Epidermal melanocyte (primary cell): ENCODE measurements at regions not wholly inside any gene's neighbourhood (a gene's known extent, or its start where the extent isn't known, plus 50 kb on each side); places are given as distances from the start of the nearest gene placed in this dataset.
A peak's percentile ranks its signal among the peaks of the same experiment; 100 is the strongest.

Experiments used
- DNase-seq: peaks from one replicate; pipeline ENCODE4 v3.0.0; 2011; ENCODE audit warnings: low spot score; ENCODE audit not compliant: insufficient read length

DNA sequence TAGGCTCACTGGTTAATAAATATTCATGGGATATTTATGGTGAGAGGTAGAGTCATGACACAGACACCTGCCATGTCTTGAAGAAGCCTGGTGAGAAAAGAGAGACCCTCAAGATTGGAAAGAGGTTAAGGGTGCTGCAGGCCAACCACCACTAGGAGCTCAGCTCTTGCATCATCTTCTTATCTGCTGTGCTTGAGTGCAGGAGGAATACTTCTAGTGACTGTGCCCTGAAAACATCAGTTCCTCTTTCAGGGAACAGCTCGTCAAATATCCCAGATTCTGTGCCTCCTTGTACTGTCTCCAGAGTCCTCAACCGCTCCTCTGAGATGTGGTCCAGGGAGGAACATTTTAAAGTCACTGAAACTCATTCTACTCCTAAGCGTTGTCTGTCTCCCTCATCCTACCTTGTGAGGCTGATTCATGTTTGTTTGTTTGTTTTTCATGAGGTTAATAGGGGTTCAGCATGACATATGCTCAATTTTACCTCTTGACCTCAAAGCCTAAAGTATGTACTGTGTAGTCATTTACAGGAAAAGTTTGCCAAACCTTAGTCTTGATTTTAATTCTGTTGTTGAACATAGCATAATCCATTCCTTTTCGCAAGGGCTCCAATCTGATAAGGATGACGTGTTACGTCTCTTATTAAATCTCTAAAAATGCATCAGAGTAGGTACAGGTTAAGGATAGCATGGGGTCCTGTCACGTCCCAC is 293.1 kb downstream of the C7orf25 start:
- DNase-seq = no peak

GRCh38 chr7:42617806-42618457 is 293.9 kb downstream of the C7orf25 start:
- DNase-seq = no peak

DNA sequence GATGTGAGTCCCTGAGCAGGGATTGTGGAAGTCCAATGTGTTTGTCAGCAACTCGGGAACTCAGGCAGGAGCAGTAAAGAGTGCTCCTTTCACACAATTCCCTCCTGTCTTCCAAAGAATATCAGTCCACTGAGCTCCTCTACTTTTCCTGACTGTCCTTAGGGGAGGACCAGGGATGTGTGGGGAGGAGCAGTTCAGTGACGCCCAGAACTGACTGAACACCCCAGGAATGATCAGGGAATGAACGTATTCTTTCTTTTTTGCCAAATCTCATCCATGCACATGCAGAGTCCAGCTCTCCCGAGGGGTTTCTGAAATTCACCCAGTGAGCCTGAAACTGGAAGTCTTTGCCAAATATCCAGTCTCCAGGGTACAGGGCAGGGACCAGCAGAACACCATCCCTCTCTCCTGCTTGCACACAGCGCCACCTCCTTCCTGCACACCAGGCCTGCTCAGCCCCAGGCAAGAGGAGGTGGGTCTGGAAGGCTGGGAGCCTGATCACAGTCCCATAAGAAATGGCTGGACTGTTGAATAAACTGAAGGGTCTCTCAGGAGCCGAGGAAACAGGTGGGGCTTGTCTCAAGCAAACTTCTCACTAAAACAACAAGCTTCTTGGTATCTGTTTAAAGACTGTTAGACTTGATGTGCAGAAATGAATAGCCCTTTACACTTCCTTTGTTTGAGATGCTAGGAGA is 294.7 kb downstream of the C7orf25 start:
- no peak for DNase-seq

DNA sequence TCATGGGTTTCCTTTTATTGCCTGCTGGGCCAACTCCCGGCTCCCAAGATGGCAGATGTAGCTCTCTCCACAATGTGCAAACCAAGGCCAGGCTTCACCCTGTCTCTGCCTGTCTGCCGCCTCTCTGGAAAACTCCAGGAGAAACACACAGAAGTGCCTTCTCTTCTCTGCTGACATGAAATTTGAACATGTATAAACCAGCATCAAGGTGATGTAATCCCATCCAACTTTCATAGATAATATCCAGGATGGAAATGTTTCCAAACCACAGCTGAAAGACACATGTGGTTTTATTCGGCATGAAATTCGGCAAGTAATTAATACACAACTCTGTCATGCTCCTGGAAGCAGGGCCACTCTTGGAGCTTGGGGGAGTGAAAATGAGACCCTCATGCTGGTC is 297.2 kb downstream of the C7orf25 start:
- DNase-seq = no peak

DNA sequence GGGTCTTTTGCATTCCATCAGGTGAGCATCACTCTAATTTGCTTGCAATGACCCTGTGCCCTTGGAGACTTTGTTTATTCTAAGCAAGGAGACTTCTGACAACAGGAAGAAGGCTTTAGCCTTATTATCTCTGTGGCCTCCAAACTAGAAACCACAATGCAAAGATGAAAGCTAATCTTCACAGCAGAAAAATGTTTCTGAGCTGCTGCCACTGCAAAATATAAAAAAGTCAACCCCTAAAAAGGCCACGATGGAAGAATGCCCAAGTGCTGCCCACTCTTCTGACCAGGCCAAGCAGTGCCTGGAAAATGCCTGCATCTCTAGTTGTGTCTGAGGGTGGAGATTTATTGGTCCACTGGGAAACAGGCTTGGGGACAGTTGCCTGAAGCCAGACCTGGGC is 299.9 kb downstream of the C7orf25 start:
- DNase-seq = no peak

GRCh38 chr7:42611289-42611928 is 300.5 kb downstream of the C7orf25 start:
- no peak for DNase-seq

- DNase-seq = peak; percentile 38
Measured at GRCh38 chr7:42606193-42606905, 305.5 kb downstream of the C7orf25 start.

DNA sequence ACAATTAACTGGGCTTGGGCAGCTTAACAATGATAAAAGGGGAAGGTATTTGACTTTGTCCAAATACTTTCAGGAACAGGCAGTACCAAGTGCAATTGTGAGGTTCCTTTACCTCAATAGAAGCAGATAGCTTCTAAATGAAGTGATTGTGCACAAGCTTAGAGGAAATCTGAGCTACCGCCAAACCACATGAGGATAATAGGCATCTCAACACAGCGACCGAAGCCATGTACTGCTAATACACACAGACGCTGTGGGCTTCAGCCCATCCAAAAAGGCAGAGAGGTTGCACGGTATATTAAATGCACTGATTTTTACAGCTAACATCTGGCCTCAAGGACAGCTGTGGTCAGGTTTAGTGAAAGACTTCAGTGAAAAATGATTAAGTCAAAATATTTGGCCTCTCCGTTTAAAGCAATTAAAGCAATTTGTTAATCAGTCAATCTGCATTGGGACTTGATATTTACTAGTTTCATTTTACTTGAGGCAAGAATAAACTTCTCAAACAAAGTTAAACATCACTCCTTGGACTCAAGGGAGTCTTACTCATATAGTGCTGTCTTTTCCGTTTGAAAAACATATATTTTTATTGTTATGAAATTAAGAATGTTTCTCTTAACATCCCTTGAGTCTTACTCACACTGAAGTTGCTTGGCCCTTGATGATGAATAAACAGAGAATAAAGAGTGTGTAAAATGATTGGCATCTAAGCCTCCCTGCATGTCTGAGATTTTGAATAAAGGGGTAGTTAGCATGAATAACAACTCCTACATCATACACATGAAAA is 306.3 kb downstream of the C7orf25 start:
- DNase-seq = no peak

GRCh38 chr7:42603496-42603895 is 308.4 kb downstream of the C7orf25 start:
- no peak for DNase-seq

- no peak for DNase-seq
Measured at GRCh38 chr7:42597300-42597699, 314.6 kb downstream of the C7orf25 start.

DNA sequence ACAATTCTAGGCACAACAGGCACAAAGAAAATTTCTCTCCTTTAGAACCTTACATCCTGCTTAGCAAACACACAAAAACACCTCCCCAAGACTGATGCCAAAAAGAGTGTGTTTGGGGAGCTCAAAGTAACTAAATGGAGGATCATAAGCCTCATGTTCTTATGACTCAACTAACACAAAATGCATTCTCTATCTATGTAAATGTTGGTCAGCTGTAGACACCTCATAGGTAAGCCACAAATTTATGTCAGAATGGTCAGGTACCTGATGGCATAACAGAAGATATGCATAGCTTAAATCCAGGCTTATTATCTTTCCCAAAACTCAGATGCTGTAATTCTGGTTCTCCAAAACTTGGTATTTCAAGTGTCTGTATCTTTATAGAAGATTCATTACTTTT is 315.1 kb downstream of the C7orf25 start:
- no peak for DNase-seq

DNA sequence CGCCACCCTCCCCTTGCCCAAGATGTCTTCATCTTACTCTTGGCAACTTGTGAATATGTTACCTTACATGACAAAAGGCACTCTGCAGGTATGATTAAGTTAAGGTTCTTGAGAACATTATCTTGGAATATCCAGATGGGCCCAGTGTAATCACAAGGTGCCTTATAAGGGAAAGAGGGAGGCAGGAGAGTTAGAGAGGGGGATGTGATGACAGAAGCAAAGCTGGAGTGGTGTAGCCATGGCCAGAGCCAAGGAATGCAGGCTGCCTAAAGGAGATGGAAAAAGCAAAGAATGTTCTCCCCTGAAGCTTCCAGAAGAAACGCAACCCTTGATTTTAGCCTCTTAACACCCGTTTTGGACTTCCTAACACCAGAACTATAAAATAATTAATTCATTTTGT is 318.0 kb downstream of the C7orf25 start:
- DNase-seq = no peak

DNA sequence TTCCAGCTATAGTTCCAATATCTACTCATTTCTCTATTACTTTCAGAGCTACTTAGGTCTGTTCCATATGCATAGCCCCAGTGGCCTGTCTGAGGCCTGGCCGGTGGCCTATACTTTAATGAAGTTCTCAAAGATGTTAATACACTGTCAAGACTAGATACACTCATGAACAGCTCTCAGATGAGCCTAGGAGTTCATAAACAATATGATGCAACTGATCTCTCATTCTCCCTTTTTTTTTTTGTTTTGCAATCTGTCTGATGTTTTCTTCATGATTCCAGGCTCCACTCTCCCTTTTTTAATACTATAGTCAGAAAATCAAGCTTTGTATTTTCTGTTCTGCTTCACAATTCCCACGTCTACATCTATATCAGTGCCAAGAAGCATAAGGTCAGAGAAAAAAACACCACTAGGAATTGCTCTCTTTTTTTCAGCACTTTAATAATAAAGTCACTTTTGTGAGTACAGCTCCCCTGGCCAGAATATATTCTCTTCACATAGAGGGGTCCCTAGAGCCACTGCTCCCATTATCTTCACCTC is 321.0 kb downstream of the C7orf25 start:
- DNase-seq = no peak

DNA sequence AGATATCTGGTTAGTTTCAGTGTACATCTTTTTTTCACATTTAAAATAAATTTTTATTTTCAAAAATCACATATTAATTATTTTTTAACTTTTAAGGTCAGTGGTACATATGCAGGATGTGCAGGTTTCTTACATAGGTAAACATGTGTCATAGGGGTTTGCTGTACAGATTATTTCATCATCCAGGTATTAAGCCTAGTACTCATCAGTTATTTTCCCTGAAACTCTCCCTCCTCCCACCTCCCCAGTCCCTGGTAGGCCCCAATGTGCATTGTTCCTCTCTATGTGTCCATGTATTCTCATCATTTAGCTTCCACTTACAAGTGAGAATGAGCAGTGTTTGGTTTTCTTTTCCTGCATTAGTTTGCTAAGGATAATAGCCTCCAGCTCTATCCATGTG is 323.0 kb downstream of the C7orf25 start:
- no peak for DNase-seq

DNA sequence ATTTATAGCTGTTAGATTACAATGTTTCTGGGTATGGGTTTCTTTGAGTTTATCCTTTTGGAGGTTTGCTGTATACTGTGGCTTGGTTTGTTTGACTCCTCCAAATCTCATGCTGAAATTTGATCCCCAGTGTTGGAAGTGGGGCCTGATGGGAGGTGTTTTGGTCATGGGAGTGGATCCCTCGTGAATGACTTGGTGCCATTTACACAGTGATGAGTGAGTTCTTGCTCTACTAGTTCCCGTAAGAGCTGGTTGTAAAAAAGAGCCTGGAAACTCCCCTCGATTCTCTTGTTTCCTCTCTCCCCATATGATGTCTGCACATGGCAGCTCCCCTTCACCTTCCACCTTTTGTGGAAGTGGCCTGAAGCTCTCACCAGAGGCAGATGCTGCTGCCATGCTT is 324.1 kb downstream of the C7orf25 start:
- DNase-seq = no peak

DNA sequence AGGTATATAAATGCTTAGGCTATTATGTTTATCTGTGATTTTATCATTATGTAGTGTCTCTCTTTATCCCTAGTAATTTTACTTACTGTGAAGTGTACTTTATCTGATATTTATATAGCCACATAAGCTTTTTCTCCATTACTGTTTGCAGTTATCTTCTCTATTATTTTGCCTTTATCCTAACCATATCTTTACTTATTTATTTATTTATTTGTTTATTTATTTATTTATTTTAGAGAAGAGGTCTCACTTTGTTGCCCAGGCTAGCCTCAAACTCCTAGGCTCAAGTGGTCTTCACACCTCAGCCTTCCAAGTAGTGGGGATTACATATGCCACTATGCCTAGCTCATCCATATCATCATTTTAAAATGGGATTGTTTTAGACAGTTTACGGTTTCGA is 331.8 kb downstream of the C7orf25 start:
- DNase-seq = no peak

DNA sequence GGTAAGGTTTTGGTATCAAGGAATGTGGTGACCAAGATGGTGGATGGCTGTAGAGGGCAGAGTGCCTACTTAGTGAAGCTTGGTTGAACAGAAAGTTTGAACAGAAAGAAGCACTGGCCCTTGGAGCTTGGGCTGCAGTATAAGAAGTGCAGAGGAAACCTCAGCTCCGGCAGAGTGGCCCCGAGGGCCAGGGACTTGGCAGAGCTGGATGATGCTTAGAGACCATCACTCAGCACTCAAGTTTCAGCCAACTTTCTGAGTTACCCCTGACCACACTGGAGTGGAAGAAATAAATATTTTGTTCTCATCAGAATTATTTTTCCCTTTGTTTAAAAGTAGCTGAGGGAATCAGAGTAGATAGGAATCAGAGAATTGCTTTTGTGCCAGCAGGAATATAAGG is 336.7 kb downstream of the C7orf25 start:
- no peak for DNase-seq

- no peak for DNase-seq
Measured at GRCh38 chr7:42574685-42575084, 337.2 kb downstream of the C7orf25 start.

- DNase-seq = no peak
Measured at GRCh38 chr7:42573881-42574672, 337.1 kb upstream of the GLI3 start.

GRCh38 chr7:42572561-42572960 is 335.6 kb upstream of the GLI3 start:
- DNase-seq = no peak
